ENCODE measurements at regions not wholly inside any gene's neighbourhood (a gene's known extent, or its start where the extent isn't known, plus 50 kb on each side); places are given as distances from the start of the nearest gene placed in this dataset.

- H3K4me2 ChIP-seq, result no peak overlapping the region
- H3K36me3 ChIP-seq (ENCODE audit: insufficient read depth), result no peaks in the 10 kb centered on the region
- no peak for TF ChIP-seq CTCF (conservative IDR thresholded peaks at IDR 0.05; ENCODE audit: low read depth, low read length)
- no peaks in the 10 kb centered on the region for H3K27me3 ChIP-seq (ENCODE audit: insufficient read depth, low read depth)
- no peak overlapping the region for H2AFZ ChIP-seq (ENCODE audit: low read depth)
- no peaks in the 10 kb centered on the region for H4K20me1 ChIP-seq (ENCODE audit: insufficient read depth)
- no peaks in the 10 kb centered on the region for H3K79me2 ChIP-seq (ENCODE audit: insufficient read depth, low read depth)
- H3K4me3 ChIP-seq (IDR thresholded peaks at IDR 0.05; ENCODE audit: insufficient read depth, low read depth, low read length), result no peak overlapping the region
- no peak overlapping the region for H3K27ac ChIP-seq
- H3K9ac ChIP-seq, result no peak overlapping the region
- H3K4me1 ChIP-seq (ENCODE audit: low read depth, poor library complexity, severe bottlenecking), result no peaks in the 10 kb centered on the region
Observed at GRCh38 chr2:71926876-71927756, 220.5 kb downstream of the CYP26B1 start.

- Histone ChIP-seq H3K4me1 (ENCODE audit: low read depth, poor library complexity, severe bottlenecking) (no peaks in the 10 kb centered on the region), H3K9ac (no peak overlapping the region), H4K20me1 (ENCODE audit: insufficient read depth) (no peaks in the 10 kb centered on the region), H3K36me3 (ENCODE audit: insufficient read depth) (no peaks in the 10 kb centered on the region), H3K27me3 (ENCODE audit: insufficient read depth, low read depth) (no peaks in the 10 kb centered on the region), H3K4me3 (IDR thresholded peaks at IDR 0.05; ENCODE audit: insufficient read depth, low read depth, low read length) (no peak overlapping the region), H3K27ac (no peak overlapping the region), H2AFZ (ENCODE audit: low read depth) (no peak overlapping the region), H3K79me2 (ENCODE audit: insufficient read depth, low read depth) (no peaks in the 10 kb centered on the region), H3K4me2 (no peak overlapping the region)
- no peak for TF ChIP-seq CTCF (conservative IDR thresholded peaks at IDR 0.05; ENCODE audit: low read depth, low read length)
Observed at GRCh38 chr2:71926089-71926447, 221.6 kb downstream of the CYP26B1 start.

- no peak for TF ChIP-seq CTCF (conservative IDR thresholded peaks at IDR 0.05; ENCODE audit: low read depth, low read length)
- H2AFZ ChIP-seq (ENCODE audit: low read depth), result no peak overlapping the region
- H3K36me3 ChIP-seq (ENCODE audit: insufficient read depth), result no peaks in the 10 kb centered on the region
- H4K20me1 ChIP-seq (ENCODE audit: insufficient read depth), result no peaks in the 10 kb centered on the region
- no peak overlapping the region for H3K9ac ChIP-seq
- H3K27me3 ChIP-seq (ENCODE audit: insufficient read depth, low read depth), result no peaks in the 10 kb centered on the region
- H3K4me1 ChIP-seq (ENCODE audit: low read depth, poor library complexity, severe bottlenecking), result no peaks in the 10 kb centered on the region
- no peak overlapping the region for H3K4me2 ChIP-seq
- H3K4me3 ChIP-seq (IDR thresholded peaks at IDR 0.05; ENCODE audit: insufficient read depth, low read depth, low read length), result no peak overlapping the region
- H3K27ac ChIP-seq, result no peak overlapping the region
- no peaks in the 10 kb centered on the region for H3K79me2 ChIP-seq (ENCODE audit: insufficient read depth, low read depth)
Observed at GRCh38 chr2:71925268-71926088, 222.2 kb downstream of the CYP26B1 start.

GRCh38 chr2:71923887-71924533, 223.7 kb downstream of the CYP26B1 start:
- Histone ChIP-seq H3K36me3 (ENCODE audit: insufficient read depth) (no peaks in the 10 kb centered on the region), H3K27me3 (ENCODE audit: insufficient read depth, low read depth) (no peaks in the 10 kb centered on the region), H3K4me2 (no peak overlapping the region), H3K4me1 (ENCODE audit: low read depth, poor library complexity, severe bottlenecking) (no peaks in the 10 kb centered on the region), H2AFZ (ENCODE audit: low read depth) (no peak overlapping the region), H4K20me1 (ENCODE audit: insufficient read depth) (no peaks in the 10 kb centered on the region), H3K27ac (no peak overlapping the region), H3K79me2 (ENCODE audit: insufficient read depth, low read depth) (no peaks in the 10 kb centered on the region), H3K4me3 (IDR thresholded peaks at IDR 0.05; ENCODE audit: insufficient read depth, low read depth, low read length) (no peak overlapping the region), H3K9ac (no peak overlapping the region)
- TF ChIP-seq CTCF (conservative IDR thresholded peaks at IDR 0.05; ENCODE audit: low read depth, low read length), result peak; percentile 87
